Activated T-helper 17 cell treated with anti-CD3 and anti-CD28 coated beads, Interleukin-2, amount 50 U/mL, for 72 hours (primary cell): ENCODE measurements at regions not wholly inside any gene's neighbourhood (a gene's known extent, or its start where the extent isn't known, plus 50 kb on each side); places are given as distances from the start of the nearest gene placed in this dataset.

Source experiments
- ATAC-seq: fragments of 150-1000 bp; cut with Tn5 transposase; replicated peaks from 2 replicates; pipeline ENCODE4 v1.10.0; 2021; ENCODE audit warnings: mild to moderate bottlenecking, moderate library complexity
- H3K27ac Mint-ChIP-seq: one replicate; pipeline ENCODE4 v1.8.0; 2022; ENCODE audit warnings: mixed read lengths
- H3K27me3 Mint-ChIP-seq: one replicate; pipeline ENCODE4 v1.8.0; 2022; ENCODE audit warnings: mixed read lengths
- H3K36me3 Mint-ChIP-seq: one replicate; pipeline ENCODE4 v1.8.0; 2022; ENCODE audit warnings: low read depth, mild to moderate bottlenecking, mixed read lengths
- H3K4me1 Mint-ChIP-seq: one replicate; pipeline ENCODE4 v1.8.0; 2022; ENCODE audit warnings: mixed read lengths
- H3K4me3 Mint-ChIP-seq: one replicate; pipeline ENCODE4 v1.8.0; 2022; ENCODE audit warnings: mild to moderate bottlenecking, mixed read lengths
- H3K9me3 Mint-ChIP-seq: one replicate; pipeline ENCODE4 v1.8.0; 2022; ENCODE audit warnings: mixed read lengths

DNA sequence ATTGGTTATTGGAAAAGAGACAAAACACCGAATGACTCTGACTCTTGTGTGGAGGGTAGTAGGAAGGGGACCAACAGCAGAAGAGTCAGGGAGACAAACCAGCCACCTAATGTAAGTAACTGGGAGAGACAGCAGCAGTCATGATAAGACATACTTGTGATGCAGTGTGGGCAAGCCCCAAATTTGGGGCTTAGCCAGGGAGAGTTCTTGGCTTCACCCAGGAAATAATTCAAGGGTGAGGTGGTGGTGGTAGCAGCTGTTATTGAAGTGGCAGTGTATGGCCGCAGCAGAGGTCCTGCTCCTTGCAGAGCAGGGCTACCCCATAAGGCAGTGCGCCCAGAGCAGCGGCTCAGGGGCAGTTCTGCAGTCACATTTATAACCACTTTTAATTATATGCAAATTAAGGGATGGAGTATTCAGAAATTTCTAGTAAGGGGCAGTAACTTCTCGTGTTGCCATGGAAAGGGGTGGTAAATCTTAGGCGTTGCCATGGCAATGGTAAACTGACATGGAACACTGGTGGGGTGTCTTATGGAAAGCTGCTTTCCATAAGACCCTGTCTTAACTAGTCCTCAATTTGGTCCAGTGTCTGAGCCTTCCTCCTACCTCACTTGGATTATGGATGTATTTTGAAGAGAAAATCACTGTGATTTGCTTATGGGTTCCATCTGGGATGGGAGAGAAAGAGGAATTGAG, 317.1 kb downstream of the PHKB start:
- H3K27ac Mint-ChIP-seq: peak overlapping the region; percentile 26
- no peaks in the 10 kb centered on the region for H3K9me3 Mint-ChIP-seq
- ATAC-seq: no peak
- no peaks in the 10 kb centered on the region for H3K36me3 Mint-ChIP-seq
- no peaks in the 10 kb centered on the region for H3K27me3 Mint-ChIP-seq
- H3K4me1 Mint-ChIP-seq: peaks cover 10% of the 10 kb centered on the region
- peak overlapping the region; percentile 8 for H3K4me3 Mint-ChIP-seq

DNA sequence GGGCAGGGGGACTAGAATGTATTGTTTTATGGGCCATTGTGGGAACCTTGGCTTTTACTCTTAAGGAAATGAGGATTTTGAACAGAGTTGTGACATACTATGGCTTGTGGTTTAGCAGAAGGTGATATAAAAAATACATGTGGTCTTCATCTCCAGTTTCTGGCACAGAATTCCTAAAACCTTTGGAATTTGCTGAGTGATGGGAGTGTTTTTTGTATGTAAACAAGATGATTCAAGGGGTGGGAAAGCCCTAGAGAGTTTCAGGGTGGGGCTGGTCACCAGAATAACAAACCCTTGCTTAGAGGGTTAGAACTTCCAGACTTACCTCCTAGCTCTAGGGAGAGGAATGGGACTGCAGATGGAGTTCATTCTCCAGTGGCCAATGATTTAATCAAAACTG, 316.1 kb downstream of the PHKB start:
- peaks cover 10% of the 10 kb centered on the region for H3K4me1 Mint-ChIP-seq
- H3K27ac Mint-ChIP-seq: no peak overlapping the region
- H3K4me3 Mint-ChIP-seq: no peak overlapping the region
- ATAC-seq: no peak
- H3K27me3 Mint-ChIP-seq: peaks cover 4% of the 10 kb centered on the region
- H3K36me3 Mint-ChIP-seq: no peaks in the 10 kb centered on the region
- H3K9me3 Mint-ChIP-seq: peaks cover 4% of the 10 kb centered on the region

- Mint-ChIP-seq H3K27me3 (peaks cover 5% of the 10 kb centered on the region), H3K4me3 (no peak overlapping the region), H3K27ac (no peak overlapping the region), H3K36me3 (no peaks in the 10 kb centered on the region), H3K9me3 (peaks cover 4% of the 10 kb centered on the region), H3K4me1 (peaks cover 7% of the 10 kb centered on the region)
- no peak for ATAC-seq
These were observed 313.5 kb downstream of the PHKB start for GRCh38 chr16:47774661-47775060.

DNA sequence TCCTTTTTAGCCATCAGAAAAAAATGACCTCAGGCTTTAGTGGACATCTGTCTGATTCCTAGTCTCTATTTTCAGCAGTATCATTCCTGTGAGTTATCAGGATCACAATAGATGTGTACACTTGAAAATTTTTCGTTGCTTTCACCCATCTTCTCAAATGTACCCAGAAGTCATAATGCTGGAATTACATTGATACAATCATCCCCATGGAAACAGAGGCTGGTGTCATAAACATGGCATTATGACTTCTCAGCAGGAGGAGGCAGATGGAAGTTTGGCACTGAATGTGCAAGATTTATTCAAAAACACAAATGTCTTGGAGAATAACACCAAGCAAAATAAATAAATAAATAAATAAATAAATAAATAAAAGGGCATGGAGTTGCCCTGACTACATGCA, 292.5 kb downstream of the PHKB start:
- no peak for ATAC-seq
- no peaks in the 10 kb centered on the region for H3K36me3 Mint-ChIP-seq
- no peaks in the 10 kb centered on the region for H3K9me3 Mint-ChIP-seq
- H3K27me3 Mint-ChIP-seq: peaks cover 10% of the 10 kb centered on the region
- no peak overlapping the region for H3K27ac Mint-ChIP-seq
- H3K4me3 Mint-ChIP-seq: no peak overlapping the region
- no peaks in the 10 kb centered on the region for H3K4me1 Mint-ChIP-seq
